CD4-positive, alpha-beta T cell treated with Interleukin-4 for 4 hours (primary cell): ENCODE measurements at regions not wholly inside any gene's neighbourhood (a gene's known extent, or its start where the extent isn't known, plus 50 kb on each side); places are given as distances from the start of the nearest gene placed in this dataset.

ENCODE experiments used
- DNase-seq: peaks from one replicate; pipeline ENCODE4 v3.0.0-alpha.2; 2020

DNA sequence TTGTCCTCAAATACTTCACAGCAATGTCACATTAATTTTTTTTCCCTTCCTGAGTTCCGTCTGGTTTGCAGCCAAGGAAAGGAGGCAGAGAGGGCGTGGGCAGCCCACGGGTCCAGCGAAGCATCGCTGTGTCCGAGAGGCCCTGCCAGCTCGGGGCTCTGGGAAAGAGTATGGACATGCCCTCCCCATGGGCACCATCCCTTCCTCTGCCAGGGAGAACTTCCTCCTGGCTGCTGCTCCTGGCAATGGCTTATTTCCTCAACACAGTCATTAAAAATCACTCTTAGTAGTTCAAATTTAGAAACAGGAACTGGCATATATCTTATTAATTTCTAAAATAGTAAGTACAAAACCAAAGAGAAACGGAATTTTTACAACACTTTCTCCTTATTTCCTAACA, 115.4 kb downstream of the RIPK4 start:
- DNase-seq, result no peak

DNA sequence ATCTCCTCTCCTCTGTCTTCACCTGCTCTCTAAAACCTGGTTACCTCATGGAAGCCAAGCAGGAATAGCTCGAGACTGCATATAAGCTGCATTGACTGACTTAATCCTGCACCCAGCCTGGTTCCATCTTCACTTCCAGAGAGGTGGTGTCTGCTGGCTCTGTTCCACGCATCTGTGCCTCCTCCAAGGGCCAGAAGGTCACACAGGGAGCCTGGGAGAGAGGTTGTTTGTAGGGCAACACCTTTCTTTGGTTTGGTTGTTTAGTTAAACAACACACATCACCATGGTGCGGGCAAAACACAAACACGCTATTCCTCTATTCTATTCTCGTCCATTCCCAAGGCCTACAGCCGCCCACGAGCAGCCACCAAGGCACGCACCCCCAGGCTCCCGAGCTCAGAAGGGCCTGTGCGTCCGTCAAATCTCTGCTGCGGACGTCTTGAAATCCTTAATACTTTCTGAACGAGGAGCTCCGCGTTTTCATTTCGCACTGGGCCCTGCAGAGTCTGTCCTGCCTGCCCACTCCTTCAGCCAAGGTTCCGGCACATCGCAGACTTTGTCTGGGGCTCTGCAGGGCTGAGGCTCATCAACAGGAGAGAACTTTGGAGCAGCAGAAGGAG, 116.2 kb downstream of the RIPK4 start:
- DNase-seq, result no peak

DNA sequence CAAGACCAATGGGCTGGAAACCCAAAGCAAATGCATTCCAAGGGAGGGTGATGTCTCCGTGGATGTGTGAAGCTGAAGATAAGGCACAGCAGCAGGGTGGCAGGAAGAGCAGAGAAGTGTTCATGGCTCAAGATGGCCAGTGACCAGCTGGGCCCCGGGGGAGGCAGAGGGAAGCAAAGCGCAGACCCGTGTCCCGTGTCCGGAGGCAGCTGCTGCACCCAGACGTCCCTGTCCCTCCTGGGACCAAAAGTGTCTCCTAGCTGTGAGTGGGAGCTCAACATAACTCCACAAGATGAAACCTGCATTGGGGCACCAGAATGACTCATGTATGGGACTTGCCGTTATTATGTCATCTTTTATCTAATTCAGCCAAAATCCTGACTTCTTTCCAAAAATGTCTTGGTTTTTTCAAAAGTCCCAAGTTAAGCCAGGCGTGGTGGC, 118.2 kb downstream of the RIPK4 start:
- DNase-seq, result no peak

DNA sequence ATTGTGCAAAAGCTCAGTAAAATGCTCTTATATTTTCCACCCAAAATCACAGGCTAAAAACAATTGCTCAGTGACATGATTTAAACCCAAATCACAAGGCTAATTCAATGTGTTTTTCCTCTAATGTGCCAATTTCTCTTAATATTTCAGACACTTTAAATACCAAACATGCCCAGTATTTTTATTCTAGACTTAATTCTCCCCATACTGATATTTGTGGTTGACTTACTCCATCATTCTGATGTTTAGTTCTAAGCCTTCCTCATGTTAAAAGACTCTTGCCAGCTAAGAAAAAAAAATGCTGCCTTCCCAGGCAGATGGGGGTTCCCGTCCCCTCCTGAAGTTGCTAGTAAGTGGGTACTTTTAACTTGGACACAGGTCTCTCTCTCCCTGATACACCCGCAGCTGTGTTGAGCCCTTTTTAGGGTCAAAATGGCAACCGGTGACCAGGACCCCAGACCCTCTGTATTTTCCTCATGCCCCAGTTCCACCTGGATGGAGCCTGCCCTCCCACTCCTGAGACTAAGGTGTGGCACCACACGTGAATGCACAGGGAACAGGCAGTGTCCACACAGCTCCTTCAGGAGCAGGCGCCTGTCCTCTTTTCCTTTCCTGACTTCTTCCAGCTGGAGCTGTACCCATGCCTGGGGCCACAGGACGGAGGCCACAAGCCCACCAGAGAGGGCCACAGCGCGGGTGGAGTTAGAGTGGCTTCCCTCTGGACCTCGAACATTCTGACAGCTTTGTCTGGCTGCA, 118.9 kb downstream of the RIPK4 start:
- DNase-seq, result no peak

DNA sequence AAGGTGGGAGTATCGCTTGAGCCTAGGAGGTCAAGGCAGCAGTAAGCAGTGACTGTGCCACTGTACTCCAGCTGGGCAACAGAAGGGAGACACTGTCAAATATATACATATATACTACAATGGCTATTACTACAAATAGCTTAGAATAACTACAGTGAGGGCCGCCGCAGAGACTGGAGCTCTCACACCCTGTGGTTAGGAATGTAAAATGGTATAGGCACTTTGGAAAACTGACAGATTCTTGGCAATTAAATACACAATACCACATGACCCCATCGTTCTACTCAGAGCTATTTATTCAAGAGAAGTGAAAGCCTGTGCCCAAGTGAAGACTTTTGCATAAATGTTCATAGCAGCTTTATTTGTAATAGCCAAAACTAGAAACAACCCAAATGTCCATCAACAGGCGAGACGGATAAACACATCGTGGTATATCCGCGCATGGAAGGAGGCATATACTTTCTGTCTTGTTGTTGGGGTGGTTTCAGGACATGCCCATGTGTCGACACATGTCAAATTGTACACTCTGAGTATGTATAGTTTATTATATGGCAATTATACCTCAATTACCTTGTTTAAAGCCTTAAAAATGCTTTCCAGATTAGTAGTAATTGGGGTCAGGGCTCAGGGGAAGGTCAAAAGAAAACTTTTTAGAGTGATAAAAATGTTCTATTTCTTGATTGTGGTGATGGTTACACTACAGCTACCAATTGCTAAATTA, 123.4 kb downstream of the RIPK4 start:
- DNase-seq, result no peak

DNA sequence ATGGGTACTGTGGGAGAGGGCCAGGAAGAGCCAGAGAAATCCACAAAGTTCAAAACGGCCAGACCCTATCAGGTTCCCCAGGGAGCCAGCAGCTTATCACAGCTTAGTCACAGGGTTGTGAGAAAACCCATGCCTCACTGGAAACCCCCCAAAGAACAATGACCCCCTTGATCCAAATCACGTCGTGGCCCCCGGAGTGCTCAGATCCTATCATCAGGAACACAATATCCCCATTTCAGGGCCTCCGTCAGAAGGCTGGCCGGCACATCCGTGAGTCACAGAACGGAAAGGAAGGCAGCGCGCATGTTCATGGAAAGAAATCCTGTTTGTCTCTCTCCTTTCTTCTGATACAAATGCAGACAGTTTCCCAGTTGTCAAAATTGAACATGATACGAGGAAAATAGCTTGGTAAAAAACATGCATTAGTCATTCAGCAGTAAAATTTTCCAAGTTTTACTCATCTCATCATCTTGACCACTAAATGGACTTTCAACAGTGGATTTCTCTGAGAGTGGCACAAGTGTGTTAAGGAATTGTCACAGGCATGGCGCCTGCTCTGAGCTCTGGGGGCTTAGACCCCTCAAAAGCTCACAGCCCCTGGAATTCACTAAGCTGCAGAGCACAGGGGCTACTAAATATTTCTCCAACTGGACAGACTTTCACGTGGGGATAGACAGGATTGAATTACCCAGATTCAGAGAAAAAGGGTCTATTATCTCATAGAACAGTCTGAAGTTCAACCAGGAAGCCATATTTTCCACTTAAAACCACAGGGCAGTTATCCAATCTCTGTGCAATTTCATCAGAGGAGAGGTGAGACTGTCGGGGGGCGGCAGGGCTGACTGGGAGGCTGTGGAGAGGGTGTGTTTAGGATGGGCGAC, 124.8 kb downstream of the RIPK4 start:
- no peak for DNase-seq

DNA sequence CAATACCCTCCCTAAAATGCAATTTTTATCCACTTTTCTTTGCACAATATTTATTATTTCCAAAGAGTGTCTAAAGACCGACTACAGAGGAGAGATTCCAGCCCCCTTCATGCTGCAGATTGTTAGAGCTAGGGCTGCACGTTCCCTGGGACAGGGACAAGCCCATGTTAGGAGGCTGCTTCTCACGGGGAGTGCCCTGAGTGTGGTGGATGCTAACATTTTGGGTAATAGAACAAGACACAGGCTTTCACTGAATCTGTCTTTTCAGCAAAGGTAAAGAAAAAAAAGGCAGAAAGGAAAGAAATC, 125.4 kb downstream of the RIPK4 start:
- DNase-seq, result no peak

DNA sequence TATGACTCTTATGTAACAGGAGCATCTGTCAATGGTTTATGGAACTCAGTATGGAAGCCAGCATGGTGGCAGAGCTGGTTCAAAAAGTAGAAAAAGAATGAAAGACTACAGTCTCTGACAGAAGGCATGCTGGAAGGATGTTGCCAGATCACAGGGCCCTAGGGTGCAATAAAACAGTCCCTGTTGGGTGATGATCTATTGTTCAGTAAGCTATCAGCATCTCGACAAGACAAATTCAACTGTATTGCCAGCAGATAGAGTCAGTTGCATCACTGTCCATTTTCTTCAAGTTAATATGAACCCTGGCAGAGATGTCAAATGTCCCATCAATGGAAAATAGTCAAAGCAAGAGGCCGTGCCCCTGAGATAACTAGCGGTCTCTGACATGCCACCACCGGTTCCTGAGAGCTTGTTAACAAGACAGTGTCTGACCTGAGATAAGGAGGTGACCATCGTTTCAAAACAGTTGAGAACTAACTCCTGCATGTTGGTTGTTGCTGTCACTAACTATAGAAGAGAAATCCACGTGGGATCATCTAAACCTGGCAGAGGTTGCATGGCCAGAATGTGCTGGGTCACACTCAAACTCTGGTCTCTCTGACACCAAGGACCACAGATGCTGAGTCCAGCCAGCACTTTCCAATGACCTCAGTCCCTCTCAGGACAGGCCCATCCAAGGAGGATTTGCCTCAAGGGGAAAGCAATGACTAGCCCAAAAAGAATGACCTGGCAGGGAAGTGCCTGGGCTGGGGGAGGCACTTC, 125.9 kb downstream of the RIPK4 start:
- DNase-seq, result no peak

DNA sequence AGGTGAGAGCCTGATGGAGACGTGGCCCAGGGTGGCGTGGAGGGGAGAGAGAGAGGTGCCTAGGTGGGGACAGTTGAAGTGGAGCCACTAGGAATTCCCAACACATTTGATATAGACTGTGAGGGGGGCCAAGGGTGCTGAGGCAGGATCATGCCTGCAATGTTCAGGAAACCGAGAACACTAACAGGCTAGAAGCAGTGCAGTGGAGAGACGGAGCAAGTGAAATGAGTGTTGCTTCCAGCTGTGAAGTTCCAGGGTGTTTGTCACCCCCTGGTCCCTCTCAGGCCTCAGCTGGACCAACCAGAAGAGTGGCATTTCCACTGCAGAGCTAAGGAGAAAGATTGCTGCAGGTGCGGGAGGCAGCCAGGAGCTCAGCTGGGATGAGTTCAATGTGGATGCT, 127.1 kb downstream of the RIPK4 start:
- DNase-seq, result no peak

DNA sequence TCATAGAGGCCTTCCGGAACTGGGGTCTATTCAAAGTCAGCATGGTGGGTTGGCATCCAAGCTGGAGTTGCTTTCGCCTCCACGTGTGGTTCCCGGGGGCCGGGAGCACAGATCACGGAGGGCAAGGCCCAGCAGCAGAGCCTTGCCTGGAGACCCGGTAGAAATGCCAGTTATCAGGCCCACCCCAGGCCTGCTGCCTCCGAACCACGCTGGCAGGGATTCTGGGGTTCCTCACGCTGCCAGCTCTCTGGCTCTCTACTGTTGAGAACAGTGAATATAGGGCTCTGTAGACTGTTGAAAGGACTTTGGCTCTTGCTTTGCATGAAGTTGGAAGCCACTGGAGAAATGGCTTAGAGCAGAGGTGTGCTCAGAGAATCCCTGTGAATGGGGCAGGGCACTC, 127.5 kb downstream of the RIPK4 start:
- DNase-seq, result no peak

DNA sequence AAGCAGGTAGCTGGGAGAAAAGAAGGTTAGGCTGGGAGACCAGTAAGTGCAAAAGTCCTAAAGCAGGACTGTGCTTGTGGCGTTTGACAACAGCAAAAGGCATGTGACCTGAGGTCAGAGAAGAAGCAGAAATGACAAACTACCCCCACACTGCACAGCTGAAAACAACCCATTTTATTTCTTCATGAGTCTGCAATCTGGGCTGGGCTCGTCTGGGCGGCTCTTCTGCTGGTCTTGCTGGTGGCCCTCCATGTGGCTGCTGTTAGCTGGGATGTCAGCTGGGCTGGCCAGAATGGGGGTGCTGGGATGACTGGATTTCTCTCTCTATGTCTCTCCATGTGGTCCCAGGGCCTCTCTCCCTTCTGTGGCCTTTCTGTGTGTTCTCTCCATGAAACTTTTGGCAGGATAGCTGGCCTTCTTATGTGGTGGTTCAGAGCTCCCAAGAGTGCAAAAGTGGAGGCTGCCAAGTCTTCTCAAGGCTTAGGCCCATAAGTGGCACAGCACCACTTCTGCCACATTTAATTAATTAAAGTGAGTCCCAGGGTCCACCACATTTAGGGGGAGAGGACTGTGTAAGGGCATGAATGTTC, 128.6 kb downstream of the RIPK4 start:
- no peak for DNase-seq

DNA sequence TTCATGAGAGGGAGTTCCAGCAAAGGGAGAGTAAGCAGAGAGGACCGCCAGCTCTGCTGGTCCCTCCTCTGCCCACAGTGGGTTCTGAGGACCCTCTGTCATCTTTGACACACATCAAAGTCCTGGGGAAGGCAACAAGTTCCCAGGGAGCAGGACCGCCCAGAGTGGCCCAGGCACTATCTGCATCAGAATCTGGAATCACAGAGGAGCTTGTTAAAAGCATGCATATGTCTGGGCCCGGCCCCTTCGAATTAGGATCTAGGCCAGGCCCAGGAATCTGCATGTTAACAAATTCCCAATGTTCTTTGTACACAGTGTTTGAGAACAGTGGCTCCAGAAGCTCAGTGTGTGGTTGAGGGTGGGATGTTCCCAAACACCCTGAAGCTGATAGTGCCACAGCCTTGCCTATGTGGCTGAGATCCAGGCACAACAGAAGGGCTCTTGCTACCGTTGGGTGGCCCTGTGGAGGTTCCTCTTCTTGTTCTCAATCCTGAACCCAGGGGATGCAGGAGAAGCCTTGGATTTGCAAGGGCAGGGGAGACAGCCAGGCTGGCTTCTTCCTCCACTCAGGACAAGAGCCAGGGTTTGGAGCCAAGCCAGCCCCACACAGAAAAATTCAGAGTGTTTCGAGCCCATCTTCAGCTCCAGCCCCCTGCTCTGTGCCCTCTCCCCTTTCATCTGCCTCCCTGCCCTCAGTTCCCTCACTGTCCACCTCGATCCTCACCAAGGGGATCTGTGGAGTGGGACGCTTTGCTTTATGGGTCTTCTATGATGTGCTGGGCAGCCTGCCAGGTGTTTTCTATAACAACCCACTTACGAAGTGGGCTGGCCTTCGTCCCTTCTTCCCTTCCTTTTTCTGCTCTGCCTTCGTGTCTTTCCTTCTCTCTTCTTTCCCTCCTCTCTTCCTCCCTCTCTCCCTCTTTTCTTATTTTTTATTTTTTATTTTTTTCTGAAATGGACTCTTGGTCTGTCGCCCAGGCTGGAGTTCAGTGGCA, 129.0 kb upstream of the TMPRSS2 start:
- no peak for DNase-seq

DNA sequence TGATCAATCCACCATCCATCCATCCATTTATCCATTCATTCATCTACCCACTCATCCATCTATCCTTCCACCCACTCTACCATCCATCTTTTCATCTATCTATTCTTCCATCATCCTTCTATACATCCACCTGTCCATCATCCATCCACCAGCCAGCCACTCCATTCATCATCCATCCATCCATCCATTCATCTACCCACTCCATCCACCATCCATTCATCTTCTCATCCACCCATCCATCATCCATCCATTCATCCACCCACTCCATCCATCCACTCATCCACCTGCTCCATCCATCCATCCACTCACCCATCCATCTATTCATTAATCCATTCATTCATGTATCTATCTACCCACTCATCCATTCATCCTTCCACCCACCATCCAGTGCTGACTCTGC, 127.9 kb upstream of the TMPRSS2 start:
- no peak for DNase-seq

DNA sequence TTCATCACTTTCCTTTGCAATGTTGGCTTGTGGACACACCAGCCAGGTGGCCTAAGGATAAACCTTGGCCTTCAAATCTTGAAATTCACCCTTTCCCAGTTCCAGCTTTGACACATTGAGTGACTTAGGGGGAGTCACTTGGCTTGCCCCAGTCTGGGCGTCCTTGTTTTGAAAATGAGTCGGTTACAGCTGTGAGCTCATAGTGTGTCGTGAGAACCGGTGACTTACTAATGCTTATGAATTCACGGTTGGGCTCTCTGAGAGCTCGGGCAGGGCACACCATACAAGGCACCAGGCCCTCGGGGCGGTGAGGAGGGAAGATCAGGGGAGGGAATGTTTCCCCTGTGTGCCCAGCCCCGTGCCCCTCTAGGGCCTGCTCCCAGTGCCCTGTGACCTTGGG, 126.9 kb upstream of the TMPRSS2 start:
- DNase-seq, result no peak

DNA sequence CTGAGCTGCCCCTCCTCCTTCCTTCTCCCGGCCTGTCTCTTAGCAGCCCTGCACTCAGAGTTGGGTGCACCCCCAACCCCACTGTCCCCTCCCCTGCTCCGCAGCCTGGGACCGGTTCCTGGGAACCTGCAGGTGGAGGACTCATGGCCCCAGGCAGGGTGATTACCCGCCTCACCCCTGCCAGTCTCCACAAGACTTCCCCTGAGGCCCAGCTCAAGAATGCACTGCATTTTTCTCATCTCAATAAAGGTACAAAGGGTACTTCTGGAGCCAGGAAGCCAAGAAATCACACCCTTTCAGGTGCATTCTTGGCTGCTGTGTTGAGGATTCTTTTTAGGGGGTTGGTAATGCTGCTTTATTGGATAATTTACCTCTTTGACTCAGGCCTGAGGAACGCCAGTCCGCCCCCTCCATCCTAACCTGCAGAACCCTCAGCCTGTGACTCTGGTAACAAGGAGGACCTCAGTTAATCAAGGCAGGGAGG, 126.3 kb upstream of the TMPRSS2 start:
- DNase-seq, result no peak

DNA sequence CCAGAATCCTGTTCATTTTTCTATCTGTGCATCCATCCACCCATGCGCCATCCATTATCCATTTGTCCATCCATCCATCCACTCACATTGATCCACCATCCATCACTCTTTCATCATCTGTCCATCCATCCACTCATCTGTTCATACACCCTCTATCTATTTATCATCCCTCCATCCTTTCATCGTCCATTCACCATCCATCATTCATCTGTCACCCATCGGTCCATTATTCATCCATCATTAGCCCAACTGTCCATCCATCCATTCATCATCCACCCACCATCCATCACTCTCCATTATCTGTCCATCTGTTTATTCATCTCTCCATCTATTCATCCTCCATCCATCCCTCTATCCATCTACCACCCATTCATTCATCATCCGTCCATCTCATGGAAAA, 125.7 kb upstream of the TMPRSS2 start:
- DNase-seq, result no peak

DNA sequence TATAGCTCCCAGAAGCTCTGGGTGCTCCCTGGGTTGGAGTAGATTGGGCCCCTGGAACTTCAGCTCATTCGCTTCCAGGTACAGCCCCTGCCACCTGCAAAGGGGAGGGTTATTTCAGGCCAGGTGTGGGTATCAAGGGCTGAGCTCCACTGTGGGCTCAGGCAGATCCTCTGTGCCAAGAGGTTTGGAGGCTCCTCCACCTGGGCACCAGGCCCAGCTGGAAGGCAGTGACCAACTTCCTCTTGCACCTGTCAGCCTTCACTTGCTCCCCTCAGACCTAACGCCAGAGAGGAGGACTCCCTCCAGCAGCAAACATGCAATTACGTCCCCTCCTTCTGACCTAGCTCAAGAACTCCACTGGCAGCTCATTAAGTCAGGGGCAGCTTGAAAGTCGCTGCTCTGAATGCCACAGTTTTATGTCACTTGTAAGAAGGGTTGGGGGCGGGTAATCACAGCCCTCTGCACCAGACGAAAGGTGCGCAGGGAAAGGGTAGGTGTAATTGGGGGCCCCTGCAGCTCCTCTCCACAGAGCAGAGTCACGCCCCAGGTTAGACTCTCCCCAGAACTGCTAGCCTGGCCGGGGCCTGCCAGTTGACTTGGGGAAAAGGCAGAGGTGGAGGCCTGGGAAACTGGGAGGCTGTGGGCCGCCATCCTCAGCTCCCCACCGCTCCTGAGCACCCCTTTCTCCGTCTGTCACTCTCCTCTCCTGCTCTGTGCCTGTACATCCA, 125.0 kb upstream of the TMPRSS2 start:
- no peak for DNase-seq

DNA sequence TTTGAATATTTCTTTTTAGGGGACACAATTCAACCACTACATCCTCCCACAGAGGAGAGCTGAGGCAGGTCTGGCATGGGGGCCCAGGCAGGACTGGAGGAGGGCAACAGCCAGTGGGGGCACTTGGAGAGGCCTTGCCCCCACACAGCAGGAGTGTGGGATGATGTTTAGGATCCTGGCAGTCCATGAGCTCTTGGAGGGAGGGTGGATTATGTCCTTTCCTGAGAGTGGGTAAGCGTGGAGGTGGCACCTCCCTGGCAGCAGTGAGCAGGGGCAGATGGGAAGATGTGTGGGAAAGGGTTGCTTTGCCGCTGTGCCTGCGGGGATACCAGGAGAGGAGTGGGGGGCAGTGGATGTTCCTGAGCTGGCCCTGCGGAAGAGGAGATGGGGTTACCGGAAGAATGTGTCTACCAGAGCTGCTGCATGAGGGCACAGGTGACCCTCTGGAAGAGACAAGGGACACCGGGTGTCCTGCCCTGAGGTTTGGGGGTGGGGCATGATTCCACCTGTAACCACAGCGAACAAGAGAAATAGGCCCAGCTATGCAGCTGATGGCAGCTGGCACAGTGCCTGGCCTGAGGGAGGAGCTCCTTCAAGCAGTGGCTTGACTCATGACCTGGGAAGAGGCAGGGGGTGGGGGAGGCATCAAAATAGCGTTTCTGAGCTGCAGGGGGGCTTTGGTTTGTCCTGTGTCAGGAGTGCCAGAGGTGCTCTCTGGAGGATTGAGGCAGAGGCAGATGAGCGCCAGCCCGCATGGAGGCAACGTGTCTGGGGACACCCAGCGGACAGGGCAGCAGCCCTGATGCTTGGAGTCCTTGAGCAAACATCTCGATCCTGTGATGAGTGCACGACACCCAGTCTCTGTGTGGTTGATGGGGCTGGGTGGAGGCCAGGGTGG, 123.9 kb upstream of the TMPRSS2 start:
- DNase-seq, result no peak

DNA sequence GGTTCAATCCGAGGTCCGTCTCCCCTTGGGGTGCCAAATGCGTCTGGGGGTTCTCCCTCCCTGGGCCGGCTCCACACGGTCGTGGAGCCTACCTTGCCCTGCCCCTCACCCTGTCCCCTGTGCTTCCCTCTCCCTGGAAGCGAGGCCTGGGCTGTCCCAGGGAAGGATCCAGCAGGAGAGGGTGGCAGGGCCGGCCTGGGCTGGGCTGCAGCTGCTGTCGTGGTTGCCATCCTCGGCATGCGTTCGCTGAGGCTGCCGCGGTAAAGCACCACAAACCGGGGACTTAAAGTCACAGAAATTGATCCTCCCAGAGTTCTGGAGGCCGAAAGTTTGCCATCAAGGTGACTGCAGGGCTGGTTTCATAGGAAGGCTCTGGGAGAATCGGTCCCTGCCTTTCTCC, 123.0 kb upstream of the TMPRSS2 start:
- DNase-seq, result no peak
